Fibroblast of lung (primary cell): ENCODE measurements at regions not wholly inside any gene's neighbourhood (a gene's known extent, or its start where the extent isn't known, plus 50 kb on each side); places are given as distances from the start of the nearest gene placed in this dataset.

Experiments
- DNase-seq, 2 donors: peaks; one replicate each; pipeline versions ENCODE4 v3.0.0 to v3.0.0-alpha.2; 2010; ENCODE audit warnings: low read depth in 2 of 2
- H2AFZ ChIP-seq: 2 replicates; pipeline ENCODE4 v1.5.1; 2012; ENCODE audit warnings: low read length, control low read depth, inconsistent platforms
- H3K27ac ChIP-seq: 2 replicates; pipeline ENCODE4 v1.5.1; 2011; ENCODE audit warnings: low read length, control low read depth; ENCODE audit not compliant: insufficient read depth
- H3K27me3 ChIP-seq: 2 replicates; pipeline ENCODE4 v1.5.1; 2011; ENCODE audit warnings: mild to moderate bottlenecking, low read length; ENCODE audit not compliant: control insufficient read depth, insufficient read depth
- H3K36me3 ChIP-seq: 2 replicates; pipeline ENCODE4 v1.5.1; 2011; ENCODE audit warnings: low read length; ENCODE audit not compliant: control insufficient read depth, insufficient read depth
- H3K4me1 ChIP-seq: 2 replicates; pipeline ENCODE4 v1.5.1; 2011; ENCODE audit warnings: low read length; ENCODE audit not compliant: control insufficient read depth, insufficient read depth; ENCODE audit errors: extremely low read depth
- H3K4me2 ChIP-seq: 2 replicates; pipeline ENCODE4 v1.5.1; 2011; ENCODE audit warnings: low read length, control low read depth; ENCODE audit not compliant: insufficient read depth; ENCODE audit errors: extremely low read depth
- H3K4me3 ChIP-seq, 4 experiments: fragments of 200-600 bp in 1 of 4; sonication (generic) in 1 of 4; replicated peaks in 1 of 4; 2 replicates each; pipeline ENCODE4 v1.5.1; 2011 to 2016; ENCODE audit warnings: low read length in 4 of 4, low read depth in 3 of 4, mild to moderate bottlenecking in 3 of 4, control low read depth in 2 of 4, inconsistent platforms in 1 of 4, mixed read lengths in 1 of 4; ENCODE audit not compliant: insufficient read depth in 1 of 4; ENCODE audit errors: control extremely low read depth in 1 of 4
- H3K79me2 ChIP-seq: 2 replicates; pipeline ENCODE4 v1.5.1; 2012; ENCODE audit warnings: mild to moderate bottlenecking, low read length, inconsistent platforms; ENCODE audit not compliant: control insufficient read depth, insufficient read depth
- H3K9ac ChIP-seq: 2 replicates; pipeline ENCODE4 v1.5.1; 2011; ENCODE audit warnings: mild to moderate bottlenecking, low read length, control low read depth; ENCODE audit not compliant: insufficient read depth
- H3K9me3 ChIP-seq: 2 replicates; pipeline ENCODE4 v1.5.1; 2012; ENCODE audit warnings: low read depth, low read length; ENCODE audit not compliant: control insufficient read depth, insufficient read depth
- H4K20me1 ChIP-seq: 2 replicates; pipeline ENCODE4 v1.5.1; 2011; ENCODE audit warnings: low read length; ENCODE audit not compliant: control insufficient read depth, insufficient read depth; ENCODE audit errors: extremely low read depth
- EZH2 ChIP-seq: IDR thresholded peaks from 2 replicates; pipeline ENCODE4 v1.5.1; 2012; ENCODE audit warnings: low read length, control low read depth, mild to moderate bottlenecking; ENCODE audit errors: missing control alignments
- TF ChIP-seq, protein P1 (sequence below), 2 donors: IDR thresholded peaks in 1 of 2; conservative IDR thresholded peaks in 1 of 2; 1 replicate in 1 of 2; 2 replicates in 1 of 2; pipeline ENCODE4 v1.5.1; 2011 to 2012; ENCODE audit warnings: low read length in 2 of 2, control low read depth in 1 of 2, inconsistent platforms in 1 of 2, low read depth in 1 of 2, mild to moderate bottlenecking in 1 of 2

DNA sequence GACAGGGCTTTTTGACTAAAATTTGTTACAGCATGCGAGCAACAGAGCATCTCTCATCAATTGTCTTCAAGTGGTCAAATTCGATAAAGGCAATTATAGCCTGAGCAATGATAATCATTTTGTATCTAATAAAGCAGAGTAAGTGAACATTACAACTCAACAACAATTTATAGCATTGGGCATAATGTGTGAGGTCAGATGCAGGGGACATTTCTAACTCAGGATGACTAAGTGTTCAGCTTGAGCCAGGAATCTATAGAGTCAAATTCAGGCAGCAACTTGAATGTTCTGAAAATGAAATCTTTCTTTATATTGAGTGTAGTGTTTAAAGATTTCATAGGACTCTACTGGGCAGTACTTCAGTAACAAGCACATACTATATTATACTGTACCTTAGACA is 1226.0 kb downstream of the ZPLD1 start:
- no peak overlapping the region for H3K27ac ChIP-seq
- no peaks in the 10 kb centered on the region for H3K36me3 ChIP-seq
- no peaks in the 10 kb centered on the region for H3K27me3 ChIP-seq
- H3K4me1 ChIP-seq = no peaks in the 10 kb centered on the region
- no peaks in the 10 kb centered on the region for H3K9me3 ChIP-seq
- no peak overlapping the region for H3K9ac ChIP-seq
- TF ChIP-seq, protein P1, sequence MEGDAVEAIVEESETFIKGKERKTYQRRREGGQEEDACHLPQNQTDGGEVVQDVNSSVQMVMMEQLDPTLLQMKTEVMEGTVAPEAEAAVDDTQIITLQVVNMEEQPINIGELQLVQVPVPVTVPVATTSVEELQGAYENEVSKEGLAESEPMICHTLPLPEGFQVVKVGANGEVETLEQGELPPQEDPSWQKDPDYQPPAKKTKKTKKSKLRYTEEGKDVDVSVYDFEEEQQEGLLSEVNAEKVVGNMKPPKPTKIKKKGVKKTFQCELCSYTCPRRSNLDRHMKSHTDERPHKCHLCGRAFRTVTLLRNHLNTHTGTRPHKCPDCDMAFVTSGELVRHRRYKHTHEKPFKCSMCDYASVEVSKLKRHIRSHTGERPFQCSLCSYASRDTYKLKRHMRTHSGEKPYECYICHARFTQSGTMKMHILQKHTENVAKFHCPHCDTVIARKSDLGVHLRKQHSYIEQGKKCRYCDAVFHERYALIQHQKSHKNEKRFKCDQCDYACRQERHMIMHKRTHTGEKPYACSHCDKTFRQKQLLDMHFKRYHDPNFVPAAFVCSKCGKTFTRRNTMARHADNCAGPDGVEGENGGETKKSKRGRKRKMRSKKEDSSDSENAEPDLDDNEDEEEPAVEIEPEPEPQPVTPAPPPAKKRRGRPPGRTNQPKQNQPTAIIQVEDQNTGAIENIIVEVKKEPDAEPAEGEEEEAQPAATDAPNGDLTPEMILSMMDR (conservative IDR thresholded peaks at IDR 0.05 in 1 of 2, IDR thresholded peaks at IDR 0.05 in 1 of 2; ENCODE audit: low read depth in 1 of 2, low read length in 2 of 2) = no peak
- TF ChIP-seq EZH2 = no peak
- H3K4me2 ChIP-seq = no peak overlapping the region
- no peak for DNase-seq
- H3K79me2 ChIP-seq = no peaks in the 10 kb centered on the region
- no peaks in the 10 kb centered on the region for H4K20me1 ChIP-seq
- no peak overlapping the region for H2AFZ ChIP-seq
- H3K4me3 ChIP-seq = no peak overlapping the region

DNA sequence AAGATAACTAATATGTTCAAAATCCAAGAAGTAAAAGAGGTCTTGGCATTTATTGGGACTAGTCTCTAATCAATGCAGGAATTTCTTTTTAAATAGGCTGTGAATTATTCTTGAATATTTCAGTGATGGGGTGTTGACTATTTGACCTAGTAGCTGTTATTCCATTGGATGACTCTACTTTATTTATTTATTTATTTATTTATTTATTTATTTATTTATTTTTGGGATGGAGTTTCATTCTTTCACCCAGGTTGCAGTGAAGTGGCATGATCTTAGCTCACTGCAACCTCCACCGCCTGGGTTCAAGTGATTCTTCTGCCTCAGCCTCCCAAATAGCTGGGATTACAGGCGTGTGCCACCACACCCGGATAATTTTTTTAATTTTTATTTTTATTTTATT is 1227.8 kb downstream of the ZPLD1 start:
- H4K20me1 ChIP-seq = no peaks in the 10 kb centered on the region
- H3K4me3 ChIP-seq = no peak overlapping the region
- H3K4me2 ChIP-seq = no peak overlapping the region
- H3K9ac ChIP-seq = no peak overlapping the region
- DNase-seq = no peak
- H3K4me1 ChIP-seq = no peaks in the 10 kb centered on the region
- H3K9me3 ChIP-seq = no peaks in the 10 kb centered on the region
- H2AFZ ChIP-seq = no peak overlapping the region
- no peak overlapping the region for H3K27ac ChIP-seq
- no peaks in the 10 kb centered on the region for H3K27me3 ChIP-seq
- no peaks in the 10 kb centered on the region for H3K36me3 ChIP-seq
- TF ChIP-seq, protein P1 (conservative IDR thresholded peaks at IDR 0.05 in 1 of 2, IDR thresholded peaks at IDR 0.05 in 1 of 2; ENCODE audit: low read depth in 1 of 2, low read length in 2 of 2) = no peak
- no peak for TF ChIP-seq EZH2
- no peaks in the 10 kb centered on the region for H3K79me2 ChIP-seq

- H3K27me3 ChIP-seq = no peaks in the 10 kb centered on the region
- no peaks in the 10 kb centered on the region for H4K20me1 ChIP-seq
- H3K79me2 ChIP-seq = no peaks in the 10 kb centered on the region
- no peak for DNase-seq
- H3K9me3 ChIP-seq = no peaks in the 10 kb centered on the region
- H3K36me3 ChIP-seq = no peaks in the 10 kb centered on the region
- no peak overlapping the region for H3K4me3 ChIP-seq
- no peak overlapping the region for H3K9ac ChIP-seq
- no peak overlapping the region for H3K27ac ChIP-seq
- no peak overlapping the region for H2AFZ ChIP-seq
- TF ChIP-seq EZH2 = no peak
- TF ChIP-seq, protein P1 (conservative IDR thresholded peaks at IDR 0.05 in 1 of 2, IDR thresholded peaks at IDR 0.05 in 1 of 2; ENCODE audit: low read depth in 1 of 2, low read length in 2 of 2) = no peak
- H3K4me2 ChIP-seq = no peak overlapping the region
- no peaks in the 10 kb centered on the region for H3K4me1 ChIP-seq
These were observed 1237.5 kb downstream of the ZPLD1 start for GRCh38 chr3:103672346-103672745.
